Kidney capillary endothelial cell (primary cell): ENCODE measurements at regions not wholly inside any gene's neighbourhood (a gene's known extent, or its start where the extent isn't known, plus 50 kb on each side); places are given as distances from the start of the nearest gene placed in this dataset.
"Not testable (repeated sequence)": the region's sequence is repeated elsewhere in the genome, so short reads cannot be mapped to it uniquely, and the experiment has no call there.

ENCODE experiments used
- DNase-seq: peaks from one replicate; pipeline ENCODE4 v3.0.0-alpha.2; 2018; ENCODE audit warnings: low spot score

DNA sequence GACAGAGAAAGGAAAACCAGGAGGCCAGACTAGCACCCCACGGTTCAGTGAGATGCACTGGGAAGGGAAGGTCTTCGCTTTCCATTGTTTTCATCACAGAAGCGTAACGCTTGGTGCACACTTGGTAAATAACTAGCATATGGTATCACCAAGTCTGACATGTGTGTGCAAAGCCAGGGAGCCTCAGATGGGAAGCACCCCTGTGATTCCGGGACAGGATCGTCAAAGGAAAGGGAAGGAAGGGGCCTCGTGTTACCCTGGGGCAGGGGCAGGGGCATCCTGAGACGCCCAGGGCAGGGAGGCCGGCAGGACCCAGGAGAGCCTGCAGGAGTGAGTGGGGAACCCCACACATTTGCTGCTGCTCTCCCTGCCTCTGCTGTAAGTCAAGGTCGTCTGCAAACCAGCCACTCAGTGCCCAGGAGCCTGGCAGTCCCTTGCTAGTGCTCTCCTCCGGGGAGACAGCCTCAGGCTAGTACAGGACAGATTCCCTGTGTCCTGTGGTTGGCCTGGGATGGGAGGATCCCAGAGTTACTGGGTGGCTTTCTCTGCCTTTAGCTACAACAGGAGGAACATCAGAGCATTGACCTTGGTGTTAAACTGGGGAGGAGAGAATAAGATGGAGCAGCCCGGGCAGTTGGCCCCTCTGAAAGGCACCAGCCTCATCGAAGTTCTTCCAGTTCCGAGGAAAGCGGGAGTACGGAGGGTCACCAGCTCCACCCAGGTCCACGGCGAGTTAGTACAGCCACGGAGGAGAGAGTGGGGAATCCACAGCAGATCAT is 192.5 kb downstream of the NDUFA10 start:
- no peak for DNase-seq

DNA sequence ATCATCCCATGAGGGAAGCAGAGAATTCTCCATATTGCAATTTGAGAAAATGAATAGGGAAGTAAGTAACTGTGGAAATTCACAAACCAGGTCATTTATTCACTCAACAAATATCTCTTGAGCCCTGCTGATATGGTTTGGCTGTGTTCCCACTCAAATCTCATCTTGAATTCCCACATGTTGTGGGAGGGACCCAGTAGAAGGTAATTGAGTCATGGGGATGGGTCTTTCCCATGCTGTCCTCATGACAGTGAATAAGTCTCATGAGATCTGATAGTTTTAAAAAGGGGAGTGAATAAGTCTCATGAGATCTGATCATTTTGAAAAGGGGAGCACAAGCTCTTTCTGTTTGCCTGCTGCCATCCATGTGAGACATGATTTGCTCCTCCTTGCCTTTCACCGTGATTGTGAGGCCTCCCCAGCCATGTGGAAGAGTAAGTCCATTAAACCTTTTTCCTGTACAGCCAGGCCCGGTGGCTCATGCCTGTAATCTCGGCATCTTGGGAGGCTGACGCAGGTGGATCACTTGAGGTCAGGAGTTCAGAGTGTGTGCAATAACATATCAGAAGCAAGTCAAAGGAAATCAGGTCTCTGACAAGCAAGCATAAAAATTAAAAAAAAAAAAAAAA is 193.2 kb downstream of the NDUFA10 start:
- DNase-seq = no peak

DNA sequence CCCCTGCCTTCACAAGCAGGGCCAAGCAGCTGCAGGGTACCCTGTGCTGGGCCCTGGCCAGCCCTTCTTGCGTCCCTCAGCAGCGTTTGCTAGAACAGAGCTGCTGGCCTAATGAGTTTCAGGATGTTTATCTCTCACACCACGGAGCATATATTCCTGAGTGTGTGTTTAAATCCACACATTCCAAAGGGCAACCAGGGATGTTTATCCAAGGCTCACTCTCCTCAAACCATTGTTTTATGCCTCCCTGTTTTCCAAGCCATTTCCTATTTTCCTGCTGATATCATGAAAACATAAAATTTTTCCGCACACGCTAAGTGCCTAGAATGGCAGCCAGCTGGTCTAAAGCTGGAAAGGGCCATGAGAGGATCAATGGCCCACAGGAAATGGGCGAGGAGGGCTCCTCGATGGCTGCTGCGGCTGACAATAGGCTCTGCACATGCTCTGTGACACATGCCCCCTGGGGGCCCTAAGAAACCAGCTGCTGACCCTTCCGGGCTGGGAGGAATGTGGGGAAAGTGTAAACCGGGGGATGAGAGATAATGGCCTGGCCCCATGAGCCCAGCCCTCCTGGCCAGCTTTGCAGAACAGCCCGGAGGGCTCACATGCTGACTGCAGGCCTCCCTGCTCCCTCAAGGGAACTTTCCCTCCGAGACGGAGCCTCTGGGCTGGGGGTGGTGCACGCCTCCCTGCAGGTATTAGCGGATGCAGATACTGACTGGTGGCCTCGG is 194.0 kb downstream of the NDUFA10 start:
- peak; percentile 68 for DNase-seq

DNA sequence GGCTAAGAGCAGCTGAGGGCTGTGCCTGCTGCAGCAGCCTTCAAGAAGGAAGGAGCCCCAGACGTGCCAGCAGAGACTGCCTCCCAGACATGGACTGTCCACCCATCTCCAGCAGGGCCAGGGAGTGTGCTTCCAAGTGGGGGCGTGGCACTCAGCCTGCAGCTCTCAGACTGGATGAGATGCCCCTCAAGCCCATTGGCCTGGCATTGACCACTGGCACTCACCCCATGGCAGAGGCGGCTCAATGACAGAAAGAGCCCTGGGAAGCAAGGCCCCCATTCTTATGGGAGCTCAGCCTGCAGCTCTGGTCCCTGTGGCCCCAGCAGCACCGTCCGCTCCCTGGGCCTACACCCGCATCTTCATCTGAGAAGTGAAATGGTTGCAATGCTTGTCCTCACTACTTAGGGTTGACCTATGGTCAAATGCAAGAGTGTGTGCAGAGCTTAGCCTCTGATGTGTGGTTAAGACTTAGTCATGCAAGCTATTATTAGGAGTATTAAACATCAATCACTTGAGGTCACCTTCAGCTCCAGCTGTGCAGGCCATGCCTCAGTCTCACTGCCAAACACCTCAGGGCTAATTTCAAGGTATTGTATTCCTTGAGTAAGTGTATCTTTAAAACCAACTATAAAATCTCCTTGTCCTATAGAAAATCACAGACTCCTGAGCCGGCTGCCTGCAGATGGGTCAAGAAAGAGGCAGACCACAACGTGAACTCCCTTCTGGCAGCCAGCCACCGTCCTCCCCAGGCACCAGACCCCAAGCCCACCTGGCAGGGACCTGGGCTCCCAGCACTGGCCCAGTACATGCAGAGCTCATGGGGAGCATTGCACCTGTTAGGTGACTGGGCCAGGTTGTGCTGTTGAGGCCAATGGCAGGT is 194.8 kb downstream of the NDUFA10 start:
- DNase-seq = peak; percentile 45

DNA sequence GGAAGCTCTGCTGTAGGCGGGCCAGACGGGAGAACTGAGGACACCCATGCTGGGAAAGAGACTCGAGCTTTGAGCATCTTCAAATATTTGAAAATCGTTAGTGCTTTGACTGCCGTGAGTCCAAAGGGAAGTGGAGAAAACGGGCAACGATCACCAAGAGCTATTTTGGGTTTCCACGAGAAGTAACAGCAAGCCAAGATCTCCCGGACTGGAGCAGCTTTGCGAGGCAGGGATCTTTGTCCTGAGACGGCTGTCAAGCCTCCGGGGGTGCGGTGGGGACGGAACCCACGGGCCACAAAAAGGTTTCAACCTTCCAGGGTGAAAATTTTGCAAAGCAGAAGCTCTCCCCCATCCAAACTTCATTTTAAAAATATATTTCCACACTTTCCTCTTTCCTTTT is 195.8 kb downstream of the NDUFA10 start:
- DNase-seq = no peak

DNA sequence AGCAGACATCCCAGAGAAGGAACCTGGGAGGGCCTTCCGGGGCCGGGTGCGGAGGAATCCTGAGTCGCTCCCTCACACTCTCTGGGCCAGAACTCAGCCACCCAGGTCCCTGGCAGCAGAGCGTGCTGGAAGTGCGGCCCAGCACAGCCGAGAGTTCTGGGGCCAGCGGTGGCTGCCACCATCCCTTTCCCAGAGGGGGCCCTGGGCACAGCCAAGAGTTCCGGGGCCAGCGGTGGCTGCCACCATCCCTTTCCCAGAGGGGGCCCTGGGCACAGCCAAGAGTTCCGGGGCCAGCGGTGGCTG is 196.2 kb downstream of the NDUFA10 start:
- not testable (repeated sequence) for DNase-seq

DNA sequence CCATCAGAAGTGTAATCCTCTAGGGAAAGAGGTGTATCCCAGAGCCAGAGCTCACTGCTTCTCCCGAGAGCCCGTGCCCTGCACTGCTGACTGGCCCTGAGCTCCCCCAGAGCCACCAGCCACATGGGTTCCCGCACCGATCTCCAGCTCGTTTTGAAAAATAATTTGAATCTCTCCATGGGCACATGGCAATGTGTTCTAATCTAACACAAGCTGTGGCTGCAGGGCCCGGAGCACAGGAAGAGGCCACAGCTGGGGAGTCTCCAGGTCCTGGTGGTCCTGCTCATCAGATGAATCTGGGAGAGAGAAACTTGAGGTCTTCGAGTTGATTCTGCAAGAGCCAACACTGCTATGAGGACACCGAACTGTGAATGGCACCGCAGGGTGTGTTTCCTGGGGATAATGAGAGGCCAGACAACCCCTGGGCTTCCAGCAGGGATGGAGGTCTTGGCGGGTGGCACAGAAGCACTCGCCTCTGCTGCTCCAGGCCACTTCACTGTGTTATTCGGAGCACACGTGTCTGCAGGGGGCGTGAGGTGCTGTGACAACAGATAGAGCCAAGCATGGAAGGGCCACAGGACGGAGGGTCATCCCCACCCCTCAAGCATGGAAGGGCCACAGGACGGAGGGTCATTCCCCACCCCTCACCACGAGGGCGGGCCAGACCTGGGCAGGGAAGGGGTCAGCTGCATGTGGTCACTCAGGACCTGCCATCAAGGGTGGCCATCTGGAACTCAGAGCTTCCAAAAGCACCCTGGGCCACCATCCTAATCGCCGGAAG is 196.8 kb downstream of the NDUFA10 start:
- DNase-seq = no peak

DNA sequence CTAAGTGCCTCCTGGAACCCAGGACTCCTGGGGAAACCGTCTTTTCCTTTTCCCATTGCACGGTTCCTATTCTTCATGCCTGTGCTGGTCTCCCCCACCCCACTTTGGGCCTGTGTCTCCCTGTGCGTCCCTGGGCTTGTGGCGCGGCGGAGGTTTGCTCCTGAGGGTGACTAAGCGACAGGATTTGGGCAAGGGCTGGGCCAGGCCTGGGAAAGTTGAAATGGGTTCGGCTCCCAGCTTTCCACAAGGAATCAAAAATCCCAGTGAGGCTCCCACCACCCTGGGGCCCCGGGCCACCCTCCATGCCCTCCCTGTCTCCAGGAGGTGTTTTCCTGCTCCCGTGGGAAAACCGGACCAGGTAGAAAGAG is 197.6 kb downstream of the NDUFA10 start:
- DNase-seq = no peak

DNA sequence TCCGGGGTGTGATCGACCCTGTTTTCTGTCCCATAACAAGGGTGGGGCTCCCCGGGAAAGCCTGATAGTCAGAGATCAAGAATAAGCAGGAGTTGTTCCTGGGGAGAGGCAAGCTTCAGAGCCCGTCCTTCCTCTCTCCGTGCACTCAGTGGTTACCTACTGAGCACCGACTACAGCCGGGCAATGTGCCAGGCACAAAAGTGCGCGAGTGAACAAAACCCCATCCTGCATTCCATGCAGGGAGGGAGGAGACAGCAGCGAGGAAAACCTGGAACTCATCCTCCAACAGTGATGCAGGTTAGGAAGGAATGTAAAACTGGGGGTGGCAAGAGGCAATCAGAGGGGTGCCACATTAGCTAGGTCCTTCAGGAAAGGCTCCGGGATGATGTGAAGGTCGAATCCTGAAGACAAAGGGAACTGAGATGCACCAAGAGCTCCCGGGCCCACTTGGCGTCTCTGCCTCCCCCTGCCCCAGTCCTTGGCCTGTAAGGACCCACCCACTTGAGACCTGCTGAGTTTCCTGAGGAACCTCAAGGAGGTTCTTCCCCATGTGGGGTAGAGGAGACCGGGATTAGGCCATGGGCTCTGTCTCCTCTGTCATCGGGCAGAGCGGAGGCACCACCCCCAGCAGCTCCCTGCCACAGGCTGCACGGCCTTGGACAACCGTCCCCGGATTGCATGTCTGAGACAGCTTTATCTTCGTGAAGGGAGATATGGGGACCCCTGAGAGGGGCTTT is 198.2 kb downstream of the NDUFA10 start:
- no peak for DNase-seq

DNA sequence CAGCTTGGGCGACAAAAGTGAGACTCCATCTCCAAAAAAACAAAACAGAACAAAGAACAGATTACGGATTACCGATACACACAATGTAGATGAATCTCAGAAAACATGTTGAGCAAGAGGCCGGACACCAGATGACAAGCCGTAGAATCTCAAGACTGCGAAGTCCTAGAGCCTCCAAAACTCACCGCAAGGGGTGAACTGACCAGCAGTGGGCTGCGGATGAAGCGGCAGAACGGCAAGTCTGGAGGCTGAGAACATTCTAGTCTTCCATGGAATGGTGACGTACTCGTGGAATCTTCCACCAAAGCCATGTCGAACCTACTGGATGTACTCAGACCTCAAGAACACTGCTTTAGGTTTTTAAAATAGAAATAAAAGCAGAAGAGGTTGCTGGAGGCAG is 198.8 kb downstream of the NDUFA10 start:
- DNase-seq = no peak

DNA sequence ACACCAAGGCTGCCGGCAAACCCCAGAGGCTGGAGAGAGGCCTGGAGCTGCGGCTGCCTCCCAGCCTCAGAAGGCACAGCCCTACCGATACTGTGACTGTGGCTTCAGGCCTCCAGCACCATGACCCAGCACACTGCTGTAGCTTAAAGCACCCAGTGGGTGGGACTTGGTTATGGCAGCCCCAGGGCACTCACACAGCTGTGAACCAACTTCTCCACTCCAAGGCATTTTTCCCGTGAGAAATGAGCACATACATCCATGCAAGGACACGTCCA is 199.5 kb downstream of the NDUFA10 start:
- DNase-seq = no peak

DNA sequence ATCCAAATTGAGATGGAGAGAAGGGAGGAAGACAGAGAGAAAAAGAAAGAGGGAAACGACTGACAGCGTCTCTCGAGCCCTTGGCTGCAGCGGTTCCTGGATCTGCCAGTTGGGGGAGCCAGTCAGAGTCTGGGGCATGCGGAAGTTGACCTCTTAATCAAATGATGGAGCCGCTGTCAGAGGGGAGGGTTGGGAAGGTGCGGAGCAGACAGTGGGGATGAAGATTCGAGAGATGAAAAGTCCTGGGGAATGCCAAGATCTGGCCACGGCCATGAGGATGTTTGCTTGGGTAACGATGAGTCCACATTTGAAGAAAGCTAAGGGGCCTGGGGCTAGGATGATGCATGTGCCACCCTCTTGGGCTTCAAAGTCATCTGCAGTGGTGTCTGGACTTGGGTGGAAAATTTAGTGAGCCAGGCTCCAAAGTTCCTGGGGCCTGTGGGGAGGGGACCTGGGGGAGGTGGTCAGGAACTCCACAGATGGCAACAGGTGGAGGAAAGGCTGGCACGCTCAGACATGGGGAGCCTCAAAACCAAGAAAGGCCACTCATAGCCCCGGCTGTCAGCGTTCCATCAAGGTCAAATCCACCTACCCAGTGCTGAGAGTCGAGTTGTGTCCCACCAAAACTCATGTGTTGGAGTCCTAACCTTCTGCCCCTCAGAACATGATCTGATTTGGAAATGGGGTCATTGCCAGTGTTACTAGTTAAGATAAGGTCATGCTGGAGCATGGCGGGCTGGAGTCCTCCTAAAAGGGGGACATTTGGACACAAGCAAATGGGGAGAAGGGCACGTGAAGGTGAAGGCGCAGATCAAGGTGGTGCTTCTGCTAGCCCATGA is 200.1 kb downstream of the NDUFA10 start:
- no peak for DNase-seq

DNA sequence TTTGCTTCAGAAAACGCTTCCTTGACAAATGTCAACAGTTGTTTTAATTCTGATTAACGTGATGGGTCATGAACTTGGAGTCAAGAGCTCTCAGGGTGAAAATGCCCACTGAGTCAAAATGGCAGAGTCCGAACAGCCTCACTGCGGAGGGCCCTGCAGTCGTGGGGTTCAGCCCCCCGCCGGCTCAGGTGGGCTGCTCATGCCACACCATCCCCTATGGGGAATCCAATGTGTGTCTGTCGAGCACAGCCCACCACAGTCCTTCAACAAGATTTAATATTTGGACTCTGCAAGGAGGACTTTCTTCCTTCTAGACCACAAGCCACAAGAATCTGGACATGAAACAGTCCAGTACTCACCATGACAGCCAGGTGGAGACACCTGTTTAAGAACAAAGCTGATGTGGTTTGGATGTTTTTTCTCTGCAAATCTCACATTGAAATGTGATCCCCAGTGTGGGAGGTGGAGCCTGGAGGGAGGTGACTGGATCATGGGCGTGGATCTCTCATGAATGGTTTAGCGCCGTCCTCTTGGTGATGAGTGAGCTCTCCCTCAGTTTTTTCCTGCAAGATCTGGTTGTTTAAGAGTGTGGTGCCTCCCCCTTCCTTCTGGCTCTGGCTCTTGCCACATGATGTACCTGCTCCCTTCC is 201.0 kb downstream of the NDUFA10 start:
- DNase-seq = no peak

DNA sequence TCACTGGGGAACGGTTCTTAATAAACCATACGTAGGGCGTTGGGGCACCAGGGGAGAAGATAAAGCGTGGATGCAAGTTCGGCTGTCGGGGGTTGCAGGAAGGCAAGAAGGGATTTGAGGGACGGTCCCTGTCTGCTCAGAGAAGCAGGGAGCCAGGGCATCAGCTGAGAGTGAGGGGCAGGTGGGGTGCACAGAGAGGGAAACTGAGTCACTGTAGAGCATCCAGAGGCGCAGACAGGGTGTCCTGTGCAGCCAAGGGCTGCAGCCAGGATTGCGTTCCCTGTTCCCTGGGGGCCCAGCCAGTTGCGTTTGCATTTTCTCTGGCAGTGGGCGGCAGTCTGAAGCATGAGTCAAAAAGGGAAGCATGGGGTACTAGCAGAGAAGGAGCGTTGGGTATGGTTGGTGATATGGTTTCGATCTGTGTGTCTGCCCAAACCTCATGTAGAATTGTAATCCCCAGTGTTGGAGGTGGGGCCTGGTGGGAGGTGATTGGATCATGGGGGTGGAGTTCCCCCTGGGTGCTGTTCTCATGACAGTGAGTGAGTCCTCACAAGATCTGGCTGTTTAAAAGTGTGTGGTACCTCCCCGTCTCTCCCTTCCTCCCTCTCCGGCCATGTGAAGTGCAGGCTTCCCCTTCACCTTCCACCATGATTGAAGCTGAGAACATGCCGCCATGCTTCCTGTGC is 202.9 kb downstream of the NDUFA10 start:
- DNase-seq = no peak

DNA sequence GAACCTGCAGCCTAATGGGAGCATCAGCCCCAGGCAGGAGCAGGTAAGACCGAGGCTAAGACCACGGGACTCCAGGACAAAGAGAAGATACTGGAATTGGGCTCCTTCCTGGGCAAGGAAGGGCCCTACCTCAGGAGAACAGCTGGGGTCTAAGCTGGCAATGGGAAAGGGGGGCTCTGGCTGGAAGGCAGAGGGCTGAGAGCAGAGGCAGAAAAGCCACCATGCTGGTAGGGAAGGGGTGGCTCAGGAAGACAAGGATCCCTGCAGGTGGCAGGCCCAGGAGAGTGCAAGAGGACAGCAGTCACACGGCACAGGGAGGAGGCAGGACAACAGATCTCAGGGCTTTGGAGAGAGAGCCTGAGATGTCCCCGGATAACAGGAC is 203.5 kb downstream of the NDUFA10 start:
- no peak for DNase-seq

DNA sequence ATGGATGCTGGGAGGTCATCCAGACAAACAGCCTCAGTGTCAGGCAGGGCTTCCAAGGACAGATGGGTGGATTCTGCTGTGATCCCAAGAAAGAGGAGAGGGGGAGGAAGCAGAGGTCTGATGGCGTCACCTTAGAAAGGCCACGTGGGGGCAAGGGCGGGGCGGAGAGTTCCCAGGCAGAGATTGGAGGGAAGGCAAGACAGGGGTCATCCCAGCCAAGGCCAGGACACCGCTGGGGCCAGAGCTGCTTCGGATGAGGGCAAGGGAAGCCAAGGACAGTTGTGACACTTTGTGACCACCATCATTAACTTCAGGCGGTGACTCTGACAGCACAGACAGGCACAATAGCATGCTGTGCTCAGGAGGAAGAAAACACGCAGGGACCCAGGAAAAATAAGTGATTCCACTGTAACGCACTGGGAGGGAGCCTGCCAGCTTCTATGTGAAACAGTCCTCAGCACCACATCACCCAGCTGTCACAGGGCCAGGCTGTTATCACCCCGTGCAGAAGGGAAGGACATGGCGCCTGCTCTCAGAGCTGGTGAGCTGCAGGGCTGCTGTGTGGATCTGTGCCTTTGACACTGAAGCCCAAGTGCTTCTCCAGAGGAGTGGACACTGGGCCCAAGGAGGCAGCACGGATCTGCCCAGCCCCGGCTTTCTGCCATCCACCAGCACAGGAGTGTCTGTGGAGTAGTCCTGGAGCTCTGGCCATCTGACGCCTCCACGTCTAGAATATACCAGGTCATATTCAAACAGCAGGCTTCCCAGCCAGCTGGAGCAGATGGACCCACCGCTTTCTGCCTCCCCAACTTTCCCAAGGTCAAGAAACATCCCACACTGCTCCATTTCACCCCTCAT is 204.1 kb downstream of the NDUFA10 start:
- no peak for DNase-seq

DNA sequence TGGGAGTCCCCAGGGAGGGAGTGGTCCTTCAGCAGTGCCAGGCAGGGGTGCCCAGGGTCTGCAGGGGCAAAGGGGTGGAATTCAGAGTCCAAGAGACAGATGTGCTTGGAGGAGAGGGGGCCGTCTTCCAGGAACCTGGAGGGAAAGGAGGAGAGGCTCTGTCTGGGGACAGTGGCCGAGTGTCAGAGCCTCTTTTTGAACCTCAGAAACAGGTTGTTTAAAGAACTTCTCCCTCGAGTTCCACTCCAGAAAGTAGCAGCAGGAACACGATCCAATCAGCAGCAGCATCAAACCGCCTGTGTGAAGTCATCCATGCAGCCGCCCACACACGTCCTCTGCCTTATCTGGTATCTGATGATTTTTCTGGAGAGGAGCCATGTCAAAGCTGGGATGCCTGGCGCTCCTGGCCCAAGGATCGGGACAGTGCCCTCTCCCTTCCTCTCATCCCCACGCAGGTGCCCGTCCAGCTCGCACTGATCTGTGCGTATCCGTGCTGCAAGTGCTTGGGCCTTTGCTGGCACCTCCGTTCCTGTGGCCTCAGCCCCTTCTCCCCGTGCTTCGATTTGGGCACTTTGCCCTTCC is 205.1 kb downstream of the NDUFA10 start:
- DNase-seq = no peak
